OCI-LY7 (cell line): ENCODE measurements at regions not wholly inside any gene's neighbourhood (a gene's known extent, or its start where the extent isn't known, plus 50 kb on each side); places are given as distances from the start of the nearest gene placed in this dataset.

ENCODE experiments used
- BruUV-seq: library from RNA; stranded (reverse); fragments of 400-500 nt; replicated peaks from 2 replicates; lab custom pipeline; 2021; lab: Mats Ljungman, UMichigan
- CTCF ChIA-PET: fragments of 300-600 bp; sonication (Branson Sonifier 250); formaldehyde crosslinking; loops from one replicate; lab custom pipeline; 2022; ENCODE audit warnings: antibody characterized with exemption; ENCODE audit not compliant: unreplicated experiment; lab: Charles Lee
- POLR2A ChIA-PET: fragments of 300-600 bp; sonication (Branson Sonifier 250); formaldehyde crosslinking; loops from one replicate; lab custom pipeline; 2022; ENCODE audit warnings: antibody characterized with exemption; lab: Charles Lee
- DNase-seq: peaks from one replicate; pipeline ENCODE4 v3.0.0-alpha.2; 2015; ENCODE audit warnings: low spot score
- H2AFZ ChIP-seq: fragments of 200-600 bp; sonication (generic), shearing (Covaris generic); 2 replicates; pipeline ENCODE4 v1.6.1; 2014; ENCODE audit warnings: mild to moderate bottlenecking, antibody characterized with exemption, low read length, moderate library complexity
- H3K27ac ChIP-seq: fragments of 200-600 bp; sonication (generic); 2 replicates; pipeline ENCODE4 v1.5.1; 2014; ENCODE audit warnings: mixed run types, low read depth, mild to moderate bottlenecking, moderate library complexity, low read length, inconsistent platforms; ENCODE audit not compliant: poor library complexity, severe bottlenecking
- H3K36me3 ChIP-seq: fragments of 200-600 bp; sonication (generic); 2 replicates; pipeline ENCODE4 v1.6.1; 2014; ENCODE audit warnings: mild to moderate bottlenecking, antibody characterized with exemption, low read length, moderate library complexity, mixed read lengths; ENCODE audit not compliant: insufficient read depth
- H3K4me1 ChIP-seq: fragments of 200-600 bp; sonication (generic); 2 replicates; pipeline ENCODE4 v1.5.1; 2014; ENCODE audit warnings: mild to moderate bottlenecking, low read length; ENCODE audit not compliant: insufficient read depth, poor library complexity, severe bottlenecking
- H3K4me2 ChIP-seq: fragments of 200-600 bp; sonication (generic); 2 replicates; pipeline ENCODE4 v1.6.1; 2014; ENCODE audit warnings: mild to moderate bottlenecking, low read length
- H3K4me3 ChIP-seq: fragments of 200-600 bp; sonication (generic); 2 replicates; pipeline ENCODE4 v1.5.1; 2014; ENCODE audit warnings: mild to moderate bottlenecking, low read depth, low read length; ENCODE audit not compliant: poor library complexity, severe bottlenecking
- H3K79me2 ChIP-seq: fragments of 200-600 bp; sonication (generic); 2 replicates; pipeline ENCODE4 v1.6.1; 2016; ENCODE audit warnings: low read depth, mild to moderate bottlenecking, low read length, moderate library complexity, mixed read lengths; ENCODE audit not compliant: insufficient read depth
- H3K9me2 ChIP-seq: fragments of 200-600 bp; sonication (generic); 2 replicates; pipeline ENCODE4 v1.6.1; 2016; ENCODE audit warnings: mild to moderate bottlenecking, low read length, mixed read lengths; ENCODE audit not compliant: insufficient read depth
- H3K9me3 ChIP-seq: fragments of 200-600 bp; sonication (generic); 2 replicates; pipeline ENCODE4 v1.6.1; 2014; ENCODE audit warnings: mild to moderate bottlenecking, mixed run types, low read length, mixed read lengths
- H4K20me1 ChIP-seq: fragments of 200-600 bp; sonication (generic); 2 replicates; pipeline ENCODE4 v1.6.1; 2014; ENCODE audit warnings: mild to moderate bottlenecking, antibody characterized with exemption, low read length, moderate library complexity, mixed read lengths; ENCODE audit not compliant: insufficient read depth
- EZH2phosphoT487 ChIP-seq: fragments of 200-600 bp; sonication (generic); IDR thresholded peaks from 2 replicates; pipeline ENCODE4 v1.6.1; 2018; ENCODE audit warnings: low read depth, borderline replicate concordance, mild to moderate bottlenecking, mixed run types, antibody characterized with exemption, low read length, moderate library complexity, mixed read lengths
- intact Hi-C: fragments of 100-400 bp; cut with micrococcal nuclease; formaldehyde crosslinking; loops from one replicate; pipeline ENCODE4 v1.10.0; 2022; ENCODE audit not compliant: unreplicated experiment
- TF ChIP-seq, protein P1 (sequence below): fragments of 200-600 bp; sonication (generic); conservative IDR thresholded peaks from 2 replicates; pipeline ENCODE4 v1.5.1; 2014; ENCODE audit warnings: mild to moderate bottlenecking, antibody characterized with exemption, low read length, moderate library complexity, mixed read lengths

DNA sequence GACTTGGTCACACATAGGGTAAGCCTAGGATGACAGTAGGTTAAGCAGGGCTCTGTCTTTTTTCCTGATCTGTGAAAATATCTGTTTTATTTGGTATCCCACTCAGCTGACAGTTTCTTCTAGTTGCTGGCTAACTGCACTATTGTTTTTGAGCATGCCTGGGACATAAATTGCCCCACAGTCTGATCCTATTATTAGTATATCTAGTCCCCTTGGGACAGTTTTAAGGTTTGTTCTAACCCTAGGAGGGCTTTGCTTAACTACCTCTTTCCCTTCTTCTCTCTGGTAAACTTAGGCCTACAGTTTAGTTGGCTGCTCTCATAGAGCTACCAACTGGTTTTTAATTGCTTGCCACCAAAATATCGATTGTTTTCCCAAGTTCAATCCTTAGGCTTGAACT is 446.6 kb downstream of the ARHGEF28 start:
- no peak for DNase-seq
- no peak overlapping the region for H2AFZ ChIP-seq
- H3K4me3 ChIP-seq: no peak overlapping the region
- no TSS peak for BruUV-seq
- H3K79me2 ChIP-seq: no peaks in the 10 kb centered on the region
- no peaks in the 10 kb centered on the region for H3K9me3 ChIP-seq
- ChIA-PET POLR2A (no interaction called here), CTCF (no interaction called here)
- no peaks in the 10 kb centered on the region for H3K9me2 ChIP-seq
- TF ChIP-seq, protein P1, sequence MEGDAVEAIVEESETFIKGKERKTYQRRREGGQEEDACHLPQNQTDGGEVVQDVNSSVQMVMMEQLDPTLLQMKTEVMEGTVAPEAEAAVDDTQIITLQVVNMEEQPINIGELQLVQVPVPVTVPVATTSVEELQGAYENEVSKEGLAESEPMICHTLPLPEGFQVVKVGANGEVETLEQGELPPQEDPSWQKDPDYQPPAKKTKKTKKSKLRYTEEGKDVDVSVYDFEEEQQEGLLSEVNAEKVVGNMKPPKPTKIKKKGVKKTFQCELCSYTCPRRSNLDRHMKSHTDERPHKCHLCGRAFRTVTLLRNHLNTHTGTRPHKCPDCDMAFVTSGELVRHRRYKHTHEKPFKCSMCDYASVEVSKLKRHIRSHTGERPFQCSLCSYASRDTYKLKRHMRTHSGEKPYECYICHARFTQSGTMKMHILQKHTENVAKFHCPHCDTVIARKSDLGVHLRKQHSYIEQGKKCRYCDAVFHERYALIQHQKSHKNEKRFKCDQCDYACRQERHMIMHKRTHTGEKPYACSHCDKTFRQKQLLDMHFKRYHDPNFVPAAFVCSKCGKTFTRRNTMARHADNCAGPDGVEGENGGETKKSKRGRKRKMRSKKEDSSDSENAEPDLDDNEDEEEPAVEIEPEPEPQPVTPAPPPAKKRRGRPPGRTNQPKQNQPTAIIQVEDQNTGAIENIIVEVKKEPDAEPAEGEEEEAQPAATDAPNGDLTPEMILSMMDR: no peak
- TF ChIP-seq EZH2phosphoT487: no peak
- no peak overlapping the region for H3K4me2 ChIP-seq
- H4K20me1 ChIP-seq: no peaks in the 10 kb centered on the region
- intact Hi-C loops: no loop called here
- no peak overlapping the region for H3K27ac ChIP-seq
- H3K36me3 ChIP-seq: no peaks in the 10 kb centered on the region
- no peaks in the 10 kb centered on the region for H3K4me1 ChIP-seq

DNA sequence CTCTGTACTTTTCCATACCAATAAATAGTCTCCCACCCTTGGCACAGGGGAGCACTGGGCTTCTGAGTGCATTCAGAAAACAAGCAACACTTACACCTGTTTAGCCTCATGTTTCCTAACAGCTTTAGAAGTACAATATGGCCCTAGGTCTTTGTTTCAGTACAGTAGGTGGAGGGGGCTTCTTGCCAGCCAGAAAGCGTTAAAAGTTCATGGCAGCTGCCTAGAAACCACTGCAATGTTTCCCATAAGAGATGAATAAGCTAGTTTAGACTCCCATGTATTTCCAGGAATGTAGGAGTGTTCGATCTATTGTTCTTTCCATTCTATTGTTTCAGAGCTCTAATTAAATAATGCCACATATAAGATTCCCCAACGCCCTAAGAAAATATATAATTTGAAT is 444.8 kb downstream of the ARHGEF28 start:
- Histone ChIP-seq H3K9me2 (no peaks in the 10 kb centered on the region), H2AFZ (no peak overlapping the region), H3K79me2 (no peaks in the 10 kb centered on the region), H3K4me1 (no peaks in the 10 kb centered on the region), H3K9me3 (no peaks in the 10 kb centered on the region), H3K4me2 (no peak overlapping the region), H3K36me3 (no peaks in the 10 kb centered on the region), H3K27ac (no peak overlapping the region), H3K4me3 (no peak overlapping the region), H4K20me1 (no peaks in the 10 kb centered on the region)
- TF ChIP-seq EZH2phosphoT487: no peak
- TF ChIP-seq, protein P1: no peak
- ChIA-PET CTCF (interaction anchor here (0.5 kb wide), 1 partner anchor 33 kb away, joined by 7 read pairs; no protein-coding TSS in a partner anchor), POLR2A (interaction anchor here (0.5 to 0.7 kb wide), 3 partner anchors 380 to 716 kb away, joined by 3 to 9 read pairs (median 4); no protein-coding TSS in a partner anchor)
- no TSS peak for BruUV-seq
- intact Hi-C loops: no loop called here
- DNase-seq: no peak

DNA sequence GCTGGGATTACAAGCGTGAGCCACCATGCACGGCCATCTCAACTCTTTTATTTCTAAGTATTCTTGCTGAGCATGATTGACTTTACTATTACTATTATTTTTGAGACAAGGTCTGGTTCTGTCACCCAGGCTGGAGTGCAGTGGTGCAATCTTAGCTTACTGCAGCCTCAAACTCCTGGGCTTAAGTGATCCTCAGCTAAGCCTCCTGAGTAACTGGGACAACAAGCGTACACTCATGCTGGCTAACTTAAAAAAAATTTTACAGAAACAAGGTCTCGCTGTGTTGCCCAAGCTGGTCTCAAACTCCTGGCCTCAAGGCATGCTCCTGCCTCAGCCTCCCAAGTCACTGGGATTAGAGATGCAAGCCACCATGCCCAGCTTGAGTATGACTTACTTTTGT is 443.7 kb downstream of the ARHGEF28 start:
- no peak overlapping the region for H3K4me2 ChIP-seq
- no TSS peak for BruUV-seq
- H3K9me2 ChIP-seq: no peaks in the 10 kb centered on the region
- no peak overlapping the region for H3K4me3 ChIP-seq
- H3K4me1 ChIP-seq: no peaks in the 10 kb centered on the region
- intact Hi-C loops: no loop called here
- no peaks in the 10 kb centered on the region for H3K9me3 ChIP-seq
- DNase-seq: no peak
- H3K27ac ChIP-seq: no peak overlapping the region
- no peaks in the 10 kb centered on the region for H4K20me1 ChIP-seq
- POLR2A ChIA-PET: no interaction called here
- no peak overlapping the region for H2AFZ ChIP-seq
- TF ChIP-seq, protein P1: no peak
- TF ChIP-seq EZH2phosphoT487: no peak
- CTCF ChIA-PET: no interaction called here
- no peaks in the 10 kb centered on the region for H3K79me2 ChIP-seq
- H3K36me3 ChIP-seq: no peaks in the 10 kb centered on the region
